ENCODE measurements at regions not wholly inside any gene's neighbourhood (a gene's known extent, or its start where the extent isn't known, plus 50 kb on each side); places are given as distances from the start of the nearest gene placed in this dataset.

- CTCF ChIA-PET, result interaction anchor here (1.0 to 1.1 kb wide), 2 partner anchors 25 to 26 kb away, joined by 3 read pairs; no protein-coding TSS in a partner anchor
- H3K9me3 ChIP-seq, result no peaks in the 10 kb centered on the region
Measured at GRCh38 chr12:85600841-85601240, 235.4 kb downstream of the RASSF9 start.

GRCh38 chr12:85603556-85603955 is 232.7 kb downstream of the RASSF9 start:
- ATAC-seq (no peak), DNase-seq (ENCODE audit: low read depth in 1 of 2, low spot score in 1 of 2) (no peak), FAIRE-seq (no peak)
- CTCF ChIA-PET, result interaction anchor here (1.0 kb wide), 1 partner anchor 264 kb away, joined by 3 read pairs; no protein-coding TSS in a partner anchor
- Histone ChIP-seq H3K4me3 (no peak overlapping the region), H3K4me1 (no peaks in the 10 kb centered on the region), H3K27ac (no peak overlapping the region), H3K9me3 (no peaks in the 10 kb centered on the region), H3K4me2 (no peak overlapping the region)
- POLR2A ChIA-PET, result no interaction called here
- TF ChIP-seq, protein P1, sequence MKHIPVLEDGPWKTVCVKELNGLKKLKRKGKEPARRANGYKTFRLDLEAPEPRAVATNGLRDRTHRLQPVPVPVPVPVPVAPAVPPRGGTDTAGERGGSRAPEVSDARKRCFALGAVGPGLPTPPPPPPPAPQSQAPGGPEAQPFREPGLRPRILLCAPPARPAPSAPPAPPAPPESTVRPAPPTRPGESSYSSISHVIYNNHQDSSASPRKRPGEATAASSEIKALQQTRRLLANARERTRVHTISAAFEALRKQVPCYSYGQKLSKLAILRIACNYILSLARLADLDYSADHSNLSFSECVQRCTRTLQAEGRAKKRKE (CRISPR knock-in tag; IDR thresholded peaks at IDR 0.05; ENCODE audit: low read depth), result no peak
- TF ChIP-seq NFE2L2 (conservative IDR thresholded peaks at IDR 0.05; ENCODE audit: low read length), result no peak
- no peak for TF ChIP-seq CHD4 (IDR thresholded peaks at IDR 0.05; ENCODE audit: borderline replicate concordance)
- no peak for TF ChIP-seq ESRRA (IDR thresholded peaks at IDR 0.05; ENCODE audit: borderline replicate concordance, low read length)
- TF ChIP-seq JUN (IDR thresholded peaks at IDR 0.05), result no peak
- TF ChIP-seq MYC (IDR thresholded peaks at IDR 0.05; ENCODE audit: borderline replicate concordance, low read length), result no peak
- no peak for TF ChIP-seq CHD2 (IDR thresholded peaks at IDR 0.05; ENCODE audit: low read length, partially characterized antibody)
- TF ChIP-seq SREBF2 (IDR thresholded peaks at IDR 0.05), result no peak
- TF ChIP-seq HEYL (CRISPR knock-in tag; IDR thresholded peaks at IDR 0.05), result no peak
- no peak for TF ChIP-seq FOSL2 (IDR thresholded peaks at IDR 0.05)
- no peak for TF ChIP-seq FOSL2 (CRISPR knock-in tag; IDR thresholded peaks at IDR 0.05)
- no peak for TF ChIP-seq EHF (CRISPR knock-in tag; IDR thresholded peaks at IDR 0.05)
- no peak for TF ChIP-seq BHLHE40 (IDR thresholded peaks at IDR 0.05; ENCODE audit: low read depth, low read length)
- TF ChIP-seq CBX2 (IDR thresholded peaks at IDR 0.05; ENCODE audit: borderline replicate concordance, low read depth), result no peak
- no peak for TF ChIP-seq ZSCAN20 (CRISPR knock-in tag; IDR thresholded peaks at IDR 0.05)
- TF ChIP-seq BCL3 (IDR thresholded peaks at IDR 0.05), result no peak
- TF ChIP-seq SMC3 (IDR thresholded peaks at IDR 0.05), result no peak
- TF ChIP-seq EP300 (IDR thresholded peaks at IDR 0.05), result no peak
- 32% methylated on average over 2 of the region's 2 CpGs for WGBS (ENCODE audit: missing lambda C conversion rate)

More at GRCh38 chr12:85600841-85601240, 235.4 kb downstream of the RASSF9 start:
- Histone ChIP-seq H3K4me1 (no peaks in the 10 kb centered on the region), H3K27ac (no peak overlapping the region), H3K4me2 (no peak overlapping the region), H3K4me3 (no peak overlapping the region)
- no peak for DNase-seq (ENCODE audit: low read depth in 1 of 2, low spot score in 1 of 2)
- FAIRE-seq, result no peak
- no peak for ATAC-seq
- POLR2A ChIA-PET, result no interaction called here
- WGBS (ENCODE audit: missing lambda C conversion rate), result 11% methylated on average over 2 of the region's 2 CpGs
- no peak for TF ChIP-seq GATA3 (IDR thresholded peaks at IDR 0.05; ENCODE audit: borderline replicate concordance)
- TF ChIP-seq MYC (IDR thresholded peaks at IDR 0.05; ENCODE audit: borderline replicate concordance, low read length), result no peak
- no peak for TF ChIP-seq KDM1A (IDR thresholded peaks at IDR 0.05; ENCODE audit: low read depth)
- TF ChIP-seq RFX5 (IDR thresholded peaks at IDR 0.05), result no peak
- TF ChIP-seq FOSB (CRISPR knock-in tag; IDR thresholded peaks at IDR 0.05), result no peak
- TF ChIP-seq HOXB13 (CRISPR knock-in tag; IDR thresholded peaks at IDR 0.05; ENCODE audit: low read depth), result no peak
- no peak for TF ChIP-seq RCOR1 (IDR thresholded peaks at IDR 0.05; ENCODE audit: low read depth, low read length)
- TF ChIP-seq MAX (IDR thresholded peaks at IDR 0.05), result no peak
- no peak for TF ChIP-seq NR3C1 (IDR thresholded peaks at IDR 0.05)
- no peak for TF ChIP-seq RNF2 (IDR thresholded peaks at IDR 0.05; ENCODE audit: borderline replicate concordance, low read depth)
- TF ChIP-seq ZSCAN20 (CRISPR knock-in tag; IDR thresholded peaks at IDR 0.05), result no peak
- no peak for TF ChIP-seq BCL3 (IDR thresholded peaks at IDR 0.05)
- no peak for TF ChIP-seq NFE2L2 (conservative IDR thresholded peaks at IDR 0.05; ENCODE audit: low read length)
- no peak for TF ChIP-seq MAZ (IDR thresholded peaks at IDR 0.05; ENCODE audit: borderline replicate concordance, low read depth, low read length)
